ENCODE measurements at regions not wholly inside any gene's neighbourhood (a gene's known extent, or its start where the extent isn't known, plus 50 kb on each side); places are given as distances from the start of the nearest gene placed in this dataset.

DNA sequence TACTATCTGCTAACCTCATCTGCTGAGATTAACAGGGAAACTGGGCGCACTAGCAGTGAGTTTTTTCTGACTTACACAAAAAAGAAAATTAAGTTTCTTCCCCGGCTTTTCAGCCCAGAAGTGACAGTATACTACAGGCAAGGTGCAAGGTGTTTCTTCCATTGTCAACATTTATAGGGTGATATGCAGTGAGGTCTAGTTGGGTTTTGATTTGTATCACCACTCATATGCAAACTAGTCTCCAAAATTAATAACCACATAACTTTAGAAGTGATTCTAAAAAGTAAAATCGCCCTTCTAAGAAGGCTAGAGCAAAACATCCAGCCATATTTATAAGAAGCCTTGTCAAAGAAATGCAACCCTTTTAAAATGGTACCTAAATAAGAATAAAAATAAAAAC lies 640.1 kb downstream of the ARAP2 start:
- TF ChIP-seq, protein P1, sequence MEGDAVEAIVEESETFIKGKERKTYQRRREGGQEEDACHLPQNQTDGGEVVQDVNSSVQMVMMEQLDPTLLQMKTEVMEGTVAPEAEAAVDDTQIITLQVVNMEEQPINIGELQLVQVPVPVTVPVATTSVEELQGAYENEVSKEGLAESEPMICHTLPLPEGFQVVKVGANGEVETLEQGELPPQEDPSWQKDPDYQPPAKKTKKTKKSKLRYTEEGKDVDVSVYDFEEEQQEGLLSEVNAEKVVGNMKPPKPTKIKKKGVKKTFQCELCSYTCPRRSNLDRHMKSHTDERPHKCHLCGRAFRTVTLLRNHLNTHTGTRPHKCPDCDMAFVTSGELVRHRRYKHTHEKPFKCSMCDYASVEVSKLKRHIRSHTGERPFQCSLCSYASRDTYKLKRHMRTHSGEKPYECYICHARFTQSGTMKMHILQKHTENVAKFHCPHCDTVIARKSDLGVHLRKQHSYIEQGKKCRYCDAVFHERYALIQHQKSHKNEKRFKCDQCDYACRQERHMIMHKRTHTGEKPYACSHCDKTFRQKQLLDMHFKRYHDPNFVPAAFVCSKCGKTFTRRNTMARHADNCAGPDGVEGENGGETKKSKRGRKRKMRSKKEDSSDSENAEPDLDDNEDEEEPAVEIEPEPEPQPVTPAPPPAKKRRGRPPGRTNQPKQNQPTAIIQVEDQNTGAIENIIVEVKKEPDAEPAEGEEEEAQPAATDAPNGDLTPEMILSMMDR (IDR thresholded peaks at IDR 0.05) = no peak
- H3K9me3 Mint-ChIP-seq = peaks cover 0 to 1% (median 0%) of the 10 kb centered on the region in 7 donors

GRCh38 chr4:35604724-35605123 lies 639.6 kb downstream of the ARAP2 start:
- H3K4me3 ChIP-seq (replicated peaks in 1 of 3; ENCODE audit: low read depth in 2 of 3, low read length in 3 of 3) = no peak overlapping the region
- DNase-seq = no peak
- H3K4me1 ChIP-seq (ENCODE audit: control insufficient read depth in 1 of 2, insufficient read depth in 2 of 2, low read length in 2 of 2) = no peaks in the 10 kb centered on the region
- no peaks in the 10 kb centered on the region for H3K36me3 ChIP-seq (replicated peaks in 1 of 2; ENCODE audit: control insufficient read depth in 1 of 2, insufficient read depth in 2 of 2, low read length in 2 of 2)
- TF ChIP-seq, protein P1 (IDR thresholded peaks at IDR 0.05) = no peak
- WGBS (ENCODE audit: insufficient coverage) = no CpG with 5 or more reads among the region's 1 CpG
- Mint-ChIP-seq H3K36me3 (no peaks in the 10 kb centered on the region), H3K27ac (no peak overlapping the region), H3K4me3 (no peak overlapping the region), H3K27me3 (ENCODE audit: low read depth in 3 of 3) (no peaks in the 10 kb centered on the region), H3K9me3 (peaks cover 0 to 1% (median 0%) of the 10 kb centered on the region in 7 donors), H3K4me1 (no peaks in the 10 kb centered on the region)
- H3K9ac ChIP-seq (ENCODE audit: insufficient read depth, low read length, poor library complexity, severe bottlenecking) = no peak overlapping the region
- H2AFZ ChIP-seq (ENCODE audit: insufficient read depth, low read depth, low read length, poor library complexity, severe bottlenecking) = no peak overlapping the region
- no peaks in the 10 kb centered on the region for H4K20me1 ChIP-seq (ENCODE audit: insufficient read depth, low read length)
- no peaks in the 10 kb centered on the region for H3K79me2 ChIP-seq (ENCODE audit: insufficient read depth, low read length)
- H3K9me3 ChIP-seq (replicated peaks in 1 of 2; ENCODE audit: control insufficient read depth in 1 of 2, insufficient read depth in 1 of 2, low read length in 2 of 2) = no peaks in the 10 kb centered on the region
- intact Hi-C loops (cut with micrococcal nuclease) = no loop called here
- H3K4me2 ChIP-seq (replicated peaks; ENCODE audit: extremely low read depth, low read length, poor library complexity, severe bottlenecking) = no peak overlapping the region
- H3K27me3 ChIP-seq (ENCODE audit: control insufficient read depth in 2 of 2, insufficient read depth in 2 of 2, low read length in 2 of 2) = no peaks in the 10 kb centered on the region
- H3K27ac ChIP-seq (ENCODE audit: low read depth in 1 of 2, low read length in 2 of 2) = no peak overlapping the region

More for the DNA sequence above, 640.1 kb downstream of the ARAP2 start:
- Histone ChIP-seq H4K20me1 (ENCODE audit: insufficient read depth, low read length) (no peaks in the 10 kb centered on the region), H3K27ac (ENCODE audit: low read depth in 1 of 2, low read length in 2 of 2) (no peak overlapping the region), H3K27me3 (ENCODE audit: control insufficient read depth in 2 of 2, insufficient read depth in 2 of 2, low read length in 2 of 2) (no peaks in the 10 kb centered on the region), H3K4me1 (ENCODE audit: control insufficient read depth in 1 of 2, insufficient read depth in 2 of 2, low read length in 2 of 2) (no peaks in the 10 kb centered on the region), H3K4me2 (replicated peaks; ENCODE audit: extremely low read depth, low read length, poor library complexity, severe bottlenecking) (no peak overlapping the region), H3K79me2 (ENCODE audit: insufficient read depth, low read length) (no peaks in the 10 kb centered on the region), H3K9ac (ENCODE audit: insufficient read depth, low read length, poor library complexity, severe bottlenecking) (no peak overlapping the region), H2AFZ (ENCODE audit: insufficient read depth, low read depth, low read length, poor library complexity, severe bottlenecking) (no peak overlapping the region), H3K36me3 (replicated peaks in 1 of 2; ENCODE audit: control insufficient read depth in 1 of 2, insufficient read depth in 2 of 2, low read length in 2 of 2) (no peaks in the 10 kb centered on the region), H3K9me3 (replicated peaks in 1 of 2; ENCODE audit: control insufficient read depth in 1 of 2, insufficient read depth in 1 of 2, low read length in 2 of 2) (no peaks in the 10 kb centered on the region), H3K4me3 (replicated peaks in 1 of 3; ENCODE audit: low read depth in 2 of 3, low read length in 3 of 3) (no peak overlapping the region)
- Mint-ChIP-seq H3K4me1 (no peaks in the 10 kb centered on the region), H3K27me3 (ENCODE audit: low read depth in 3 of 3) (no peaks in the 10 kb centered on the region), H3K4me3 (no peak overlapping the region), H3K36me3 (no peaks in the 10 kb centered on the region), H3K27ac (no peak overlapping the region)
- no CpG with 5 or more reads among the region's 3 CpGs for WGBS (ENCODE audit: insufficient coverage)
- intact Hi-C loops (cut with micrococcal nuclease) = no loop called here
- DNase-seq = no peak
